ENCODE measurements at regions not wholly inside any gene's neighbourhood (a gene's known extent, or its start where the extent isn't known, plus 50 kb on each side); places are given as distances from the start of the nearest gene placed in this dataset.

DNA sequence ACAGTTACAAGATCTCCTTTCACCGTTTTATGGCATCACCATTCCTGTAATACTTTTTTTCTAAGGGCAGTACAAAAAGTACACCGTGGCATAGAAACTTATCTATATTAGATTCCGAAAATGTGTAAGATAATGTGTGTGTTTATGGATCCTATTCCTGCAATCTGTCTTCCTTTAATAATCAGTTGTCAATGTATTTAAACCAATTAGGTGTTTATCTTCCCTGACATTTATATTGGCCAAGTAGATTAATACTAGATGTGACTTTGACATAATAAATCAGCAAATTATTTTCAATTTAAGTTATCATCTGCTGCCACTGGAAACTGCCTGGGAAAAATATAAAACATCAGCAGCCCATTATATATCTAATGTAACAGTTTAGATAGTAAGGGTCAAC is 770.3 kb upstream of the ADGRL2 start:
- H3K79me2 ChIP-seq (ENCODE audit: control insufficient read depth in 1 of 2, insufficient read depth in 2 of 2, low read length in 2 of 2): no peaks in the 10 kb centered on the region
- H2BK120ac ChIP-seq (replicated peaks; ENCODE audit: low read depth, low read length): no peak overlapping the region
- no peaks in the 10 kb centered on the region for H3K23me2 ChIP-seq (ENCODE audit: low read depth, low read length)
- no peak overlapping the region for H2BK20ac ChIP-seq (ENCODE audit: low read length)
- no peak overlapping the region for H2BK5ac ChIP-seq (ENCODE audit: low read depth, low read length)
- no peak overlapping the region for H3K18ac ChIP-seq (ENCODE audit: extremely low read depth, low read length)
- H3K4me3 ChIP-seq (ENCODE audit: extremely low read depth in 1 of 4, insufficient read depth in 2 of 4, low read depth in 3 of 4, low read length in 4 of 4): no peak overlapping the region
- H3K4me2 ChIP-seq (ENCODE audit: insufficient read depth in 1 of 2, low read depth in 2 of 2, low read length in 2 of 2): no peak overlapping the region
- H3K27ac ChIP-seq (ENCODE audit: low read depth, low read length): no peak overlapping the region
- H3K79me1 ChIP-seq (ENCODE audit: low read depth, low read length): no peaks in the 10 kb centered on the region
- no peak overlapping the region for H2BK15ac ChIP-seq (ENCODE audit: low read length)
- FAIRE-seq: no peak
- no peaks in the 10 kb centered on the region for H3K4me1 ChIP-seq (replicated peaks in 1 of 4; ENCODE audit: control insufficient read depth in 3 of 4, insufficient read depth in 4 of 4, low read length in 3 of 4)
- H4K8ac ChIP-seq (ENCODE audit: extremely low read depth, insufficient read depth, low read length): no peak overlapping the region
- H3K4ac ChIP-seq (replicated peaks; ENCODE audit: insufficient read length, low read depth, low read length): no peak overlapping the region
- no peak overlapping the region for H2BK12ac ChIP-seq (ENCODE audit: low read depth, low read length)
- POLR2A ChIA-PET (ENCODE audit: partially characterized antibody): no interaction called here
- no peak for DNase-seq (ENCODE audit: low read depth in 1 of 2, low spot score in 2 of 2)
- no peaks in the 10 kb centered on the region for H4K20me1 ChIP-seq (replicated peaks in 1 of 2; ENCODE audit: control insufficient read depth in 1 of 2, insufficient read depth in 2 of 2, low read length in 2 of 2)
- TF ChIP-seq JUND (IDR thresholded peaks at IDR 0.05; ENCODE audit: low read length) (no peak), RXRA (IDR thresholded peaks at IDR 0.05; ENCODE audit: insufficient read depth, low read depth, low read length) (no peak), BCL11A (IDR thresholded peaks at IDR 0.05; ENCODE audit: low read depth in 2 of 2, low read length in 2 of 2) (no peak), SP4 (IDR thresholded peaks at IDR 0.05; ENCODE audit: low read length) (no peak), CHD1 (IDR thresholded peaks at IDR 0.05; ENCODE audit: low read depth, low read length) (no peak), CREB1 (IDR thresholded peaks at IDR 0.05) (no peak), EZH2 (IDR thresholded peaks at IDR 0.05; ENCODE audit: low read depth, low read length, severe bottlenecking) (no peak), MAFK (IDR thresholded peaks at IDR 0.05; ENCODE audit: low read depth, low read length) (no peak), TAF7 (optimal IDR thresholded peaks at IDR 0.05; ENCODE audit: borderline replicate concordance, low read depth, low read length) (no peak), SIRT6 (IDR thresholded peaks at IDR 0.05; ENCODE audit: low read length) (no peak), SRF (IDR thresholded peaks at IDR 0.05; ENCODE audit: low read depth, low read length) (no peak), CEBPB (IDR thresholded peaks at IDR 0.05; ENCODE audit: low read depth, low read length) (no peak)
- no peak overlapping the region for H3K23ac ChIP-seq (ENCODE audit: insufficient read length)
- H3K56ac ChIP-seq (replicated peaks; ENCODE audit: insufficient read length, low read depth, low read length): no peak overlapping the region
- H3K9me3 ChIP-seq (ENCODE audit: insufficient read depth in 2 of 2, low read depth in 1 of 2, low read length in 1 of 2): no peaks in the 10 kb centered on the region
- H4K5ac ChIP-seq (ENCODE audit: insufficient read length, low read depth, low read length): no peak overlapping the region
- 89% methylated on average over 3 of the region's 3 CpGs; no CpG with 5 or more reads in 1 of the 2 experiments for WGBS, 2 experiments (ENCODE audit: extremely low coverage in 1 of 2, insufficient coverage in 1 of 2, insufficient read length in 1 of 2, insufficient replicate concordance in 2 of 2, low coverage in 1 of 2, low lambda C conversion rate in 2 of 2, missing lambda C conversion rate in 1 of 2)
- H3K36me3 ChIP-seq (ENCODE audit: control insufficient read depth in 2 of 4, insufficient read depth in 4 of 4, low read length in 3 of 4): no peaks in the 10 kb centered on the region
- H2AK5ac ChIP-seq (ENCODE audit: low read depth, low read length): no peak overlapping the region
- no peaks in the 10 kb centered on the region for H3K27me3 ChIP-seq (replicated peaks in 1 of 4; ENCODE audit: control insufficient read depth in 3 of 4, extremely low read depth in 1 of 4, insufficient read depth in 3 of 4, low read length in 3 of 4)
- no peak overlapping the region for H4K91ac ChIP-seq (replicated peaks; ENCODE audit: insufficient read length, low read length)
- CTCF ChIA-PET (ENCODE audit: partially characterized antibody): no interaction called here
- H2AFZ ChIP-seq (ENCODE audit: low read length): no peak overlapping the region
- no peak overlapping the region for H3K14ac ChIP-seq (ENCODE audit: insufficient read length)
- no peak overlapping the region for H3K9ac ChIP-seq (replicated peaks in 1 of 4; ENCODE audit: extremely low read depth in 1 of 4, low read depth in 3 of 4, low read length in 3 of 4)

All from H1 (cell line).